Activated naive CD4-positive, alpha-beta T cell treated with anti-CD3 and anti-CD28 coated beads, Interleukin-2, amount 10 ng/mL, durations not matched to agents 7 days and 5 days (primary cell): ENCODE measurements at regions not wholly inside any gene's neighbourhood (a gene's known extent, or its start where the extent isn't known, plus 50 kb on each side); places are given as distances from the start of the nearest gene placed in this dataset.
"Not testable (repeated sequence)": the region's sequence is repeated elsewhere in the genome, so short reads cannot be mapped to it uniquely, and the experiment has no call there.

ENCODE experiments used
- CTCF ChIA-PET: fragments of 350-600 bp; sonication (Branson Sonifier 250); formaldehyde crosslinking; loops from one replicate; lab custom pipeline; 2021; ENCODE audit warnings: antibody characterized with exemption; lab: Charles Lee
- DNase-seq: peaks from one replicate; pipeline ENCODE4 v3.0.0-alpha.2; 2020
- H3K27ac Mint-ChIP-seq: one replicate; pipeline ENCODE4 v1.8.0; 2021; ENCODE audit warnings: mild to moderate bottlenecking, moderate library complexity, mixed read lengths
- H3K27me3 Mint-ChIP-seq: one replicate; pipeline ENCODE4 v1.8.0; 2021; ENCODE audit warnings: mild to moderate bottlenecking, mixed read lengths
- H3K36me3 Mint-ChIP-seq: one replicate; pipeline ENCODE4 v1.8.0; 2021; ENCODE audit warnings: mixed read lengths
- H3K4me1 Mint-ChIP-seq: one replicate; pipeline ENCODE4 v1.8.0; 2021; ENCODE audit warnings: mixed read lengths
- H3K4me3 Mint-ChIP-seq: one replicate; pipeline ENCODE4 v1.8.0; 2021; ENCODE audit warnings: mild to moderate bottlenecking, moderate library complexity, mixed read lengths
- H3K9me3 Mint-ChIP-seq: one replicate; pipeline ENCODE4 v1.8.0; 2021; ENCODE audit warnings: mixed read lengths

- H3K4me1 Mint-ChIP-seq: peaks cover 19% of the 10 kb centered on the region
These were observed 287.4 kb downstream of the UTRN start for GRCh38 chr6:144572541-144572940.

GRCh38 chr6:144574796-144575195 is 289.7 kb downstream of the UTRN start:
- CTCF ChIA-PET: no interaction called here
- Mint-ChIP-seq H3K36me3 (peaks cover 48% of the 10 kb centered on the region), H3K4me1 (peaks cover 16% of the 10 kb centered on the region), H3K4me3 (no peak overlapping the region), H3K27ac (no peak overlapping the region), H3K9me3 (peaks cover 6% of the 10 kb centered on the region), H3K27me3 (no peaks in the 10 kb centered on the region)
- DNase-seq: no peak

More at GRCh38 chr6:144572541-144572940, 287.4 kb downstream of the UTRN start:
- H3K27me3 Mint-ChIP-seq, DNase-seq, H3K4me3 Mint-ChIP-seq, H3K27ac Mint-ChIP-seq, H3K9me3 Mint-ChIP-seq, CTCF ChIA-PET: not testable (repeated sequence)
- H3K36me3 Mint-ChIP-seq: peaks cover 43% of the 10 kb centered on the region

GRCh38 chr6:144575327-144575726 is 290.2 kb downstream of the UTRN start:
- Mint-ChIP-seq H3K27me3 (no peaks in the 10 kb centered on the region), H3K9me3 (peaks cover 6% of the 10 kb centered on the region), H3K36me3 (peaks cover 50% of the 10 kb centered on the region), H3K27ac (no peak overlapping the region), H3K4me3 (no peak overlapping the region), H3K4me1 (peaks cover 22% of the 10 kb centered on the region)
- CTCF ChIA-PET: no interaction called here
- no peak for DNase-seq

- Mint-ChIP-seq H3K9me3 (peaks cover 6% of the 10 kb centered on the region), H3K4me1 (peaks cover 32% of the 10 kb centered on the region), H3K36me3 (peaks cover 56% of the 10 kb centered on the region), H3K4me3 (no peak overlapping the region), H3K27ac (no peak overlapping the region), H3K27me3 (no peaks in the 10 kb centered on the region)
- no peak for DNase-seq
- CTCF ChIA-PET: no interaction called here
These were observed 291.7 kb downstream of the UTRN start for GRCh38 chr6:144576871-144577270.

GRCh38 chr6:144578385-144579350 is 293.5 kb downstream of the UTRN start:
- peaks cover 45% of the 10 kb centered on the region for H3K36me3 Mint-ChIP-seq
- H3K9me3 Mint-ChIP-seq: no peaks in the 10 kb centered on the region
- CTCF ChIA-PET: interaction anchor here (0.6 to 1.0 kb wide), 2 partner anchors 12 to 95 kb away, joined by 3 read pairs; no protein-coding TSS in a partner anchor
- no peak overlapping the region for H3K27ac Mint-ChIP-seq
- H3K4me3 Mint-ChIP-seq: no peak overlapping the region
- no peaks in the 10 kb centered on the region for H3K27me3 Mint-ChIP-seq
- peaks cover 50% of the 10 kb centered on the region for H3K4me1 Mint-ChIP-seq
- DNase-seq: no peak

GRCh38 chr6:144580039-144580438 is 294.9 kb downstream of the UTRN start:
- Mint-ChIP-seq H3K27me3 (no peaks in the 10 kb centered on the region), H3K27ac (no peak overlapping the region), H3K4me3 (no peak overlapping the region), H3K36me3 (peaks cover 45% of the 10 kb centered on the region), H3K9me3 (no peaks in the 10 kb centered on the region), H3K4me1 (peaks cover 54% of the 10 kb centered on the region)
- CTCF ChIA-PET: no interaction called here
- no peak for DNase-seq

GRCh38 chr6:144580771-144581170 is 295.6 kb downstream of the UTRN start:
- CTCF ChIA-PET: no interaction called here
- no peak for DNase-seq
- no peaks in the 10 kb centered on the region for H3K27me3 Mint-ChIP-seq
- H3K4me1 Mint-ChIP-seq: peaks cover 51% of the 10 kb centered on the region
- no peak overlapping the region for H3K27ac Mint-ChIP-seq
- no peak overlapping the region for H3K4me3 Mint-ChIP-seq
- H3K9me3 Mint-ChIP-seq: no peaks in the 10 kb centered on the region
- peaks cover 42% of the 10 kb centered on the region for H3K36me3 Mint-ChIP-seq

GRCh38 chr6:144581812-144582537 is 296.8 kb downstream of the UTRN start:
- Mint-ChIP-seq H3K36me3 (peaks cover 41% of the 10 kb centered on the region), H3K4me1 (peaks cover 52% of the 10 kb centered on the region), H3K9me3 (no peaks in the 10 kb centered on the region), H3K27me3 (no peaks in the 10 kb centered on the region), H3K27ac (peak overlapping the region; percentile 94), H3K4me3 (no peak overlapping the region)
- DNase-seq: peak; percentile 44
- CTCF ChIA-PET: interaction anchor here (1.0 to 1.7 kb wide), 4 partner anchors 15 to 36 kb away, joined by 3 to 12 read pairs (median 4); no protein-coding TSS in a partner anchor

- peaks cover 46% of the 10 kb centered on the region for H3K36me3 Mint-ChIP-seq
- peak overlapping the region; percentile 63 for H3K4me3 Mint-ChIP-seq
- H3K9me3 Mint-ChIP-seq: no peaks in the 10 kb centered on the region
- H3K4me1 Mint-ChIP-seq: peaks cover 61% of the 10 kb centered on the region
- peak overlapping the region; percentile 94 for H3K27ac Mint-ChIP-seq
- peak; percentile 67 for DNase-seq
- CTCF ChIA-PET: interaction anchor here (0.7 to 3.4 kb wide), 8 partner anchors 9 to 443 kb away, joined by 3 to 24 read pairs (median 5); no protein-coding TSS in a partner anchor
- no peaks in the 10 kb centered on the region for H3K27me3 Mint-ChIP-seq
These were observed 297.9 kb downstream of the UTRN start for GRCh38 chr6:144582939-144583613.

GRCh38 chr6:144583614-144583954 is 298.4 kb downstream of the UTRN start:
- peaks cover 61% of the 10 kb centered on the region for H3K4me1 Mint-ChIP-seq
- H3K4me3 Mint-ChIP-seq: peak overlapping the region; percentile 63
- peak overlapping the region; percentile 94 for H3K27ac Mint-ChIP-seq
- H3K36me3 Mint-ChIP-seq: peaks cover 44% of the 10 kb centered on the region
- H3K27me3 Mint-ChIP-seq: no peaks in the 10 kb centered on the region
- CTCF ChIA-PET: interaction anchor here (0.7 to 3.4 kb wide), 7 partner anchors 9 to 443 kb away, joined by 4 to 24 read pairs (median 5); no protein-coding TSS in a partner anchor
- no peak for DNase-seq
- no peaks in the 10 kb centered on the region for H3K9me3 Mint-ChIP-seq

- Mint-ChIP-seq H3K4me3 (no peak overlapping the region), H3K36me3 (peaks cover 34% of the 10 kb centered on the region), H3K4me1 (peaks cover 53% of the 10 kb centered on the region), H3K27me3 (no peaks in the 10 kb centered on the region), H3K27ac (no peak overlapping the region), H3K9me3 (no peaks in the 10 kb centered on the region)
- CTCF ChIA-PET: interaction anchor here (0.6 to 3.4 kb wide), 12 partner anchors 11 to 1050 kb away, joined by 3 to 24 read pairs (median 3); no protein-coding TSS in a partner anchor
- DNase-seq: no peak
These were observed 300.2 kb downstream of the UTRN start for GRCh38 chr6:144585217-144585814.

- CTCF ChIA-PET: interaction anchor here (0.6 kb wide), 1 partner anchor 51 kb away, joined by 3 read pairs; no protein-coding TSS in a partner anchor
- Mint-ChIP-seq H3K27ac (no peak overlapping the region), H3K4me1 (peaks cover 42% of the 10 kb centered on the region), H3K27me3 (no peaks in the 10 kb centered on the region), H3K9me3 (no peaks in the 10 kb centered on the region), H3K36me3 (peaks cover 27% of the 10 kb centered on the region), H3K4me3 (no peak overlapping the region)
- DNase-seq: no peak
These were observed 301.9 kb downstream of the UTRN start for GRCh38 chr6:144586986-144587385.

GRCh38 chr6:144588697-144589325 is 303.7 kb downstream of the UTRN start:
- peaks cover 3% of the 10 kb centered on the region for H3K9me3 Mint-ChIP-seq
- DNase-seq: no peak
- no peak overlapping the region for H3K4me3 Mint-ChIP-seq
- H3K27ac Mint-ChIP-seq: no peak overlapping the region
- CTCF ChIA-PET: no interaction called here
- H3K27me3 Mint-ChIP-seq: no peaks in the 10 kb centered on the region
- peaks cover 40% of the 10 kb centered on the region for H3K36me3 Mint-ChIP-seq
- H3K4me1 Mint-ChIP-seq: peaks cover 25% of the 10 kb centered on the region
